ENCODE measurements at regions not wholly inside any gene's neighbourhood (a gene's known extent, or its start where the extent isn't known, plus 50 kb on each side); places are given as distances from the start of the nearest gene placed in this dataset.

- Histone ChIP-seq H2BK120ac (ENCODE audit: low read depth, low read length) (no peak overlapping the region), H3K4ac (ENCODE audit: low read length) (no peak overlapping the region), H3K4me3 (ENCODE audit: low read length in 2 of 2) (no peak overlapping the region), H3K36me3 (replicated peaks in 1 of 2; ENCODE audit: control insufficient read depth in 2 of 2, insufficient read depth in 2 of 2, low read length in 2 of 2) (no peaks in the 10 kb centered on the region), H3K18ac (ENCODE audit: low read length) (no peak overlapping the region), H3K4me1 (ENCODE audit: control insufficient read depth in 2 of 2, insufficient read depth in 1 of 2, low read depth in 1 of 2, low read length in 2 of 2) (no peaks in the 10 kb centered on the region), H3K14ac (ENCODE audit: low read length) (no peak overlapping the region), H3K79me1 (ENCODE audit: low read depth, low read length) (no peaks in the 10 kb centered on the region), H4K91ac (ENCODE audit: low read depth, low read length, poor library complexity) (no peak overlapping the region), H3K27ac (replicated peaks; ENCODE audit: low read length) (no peak overlapping the region), H3K4me2 (ENCODE audit: insufficient read depth, low read length, poor library complexity, severe bottlenecking) (no peak overlapping the region), H2BK5ac (ENCODE audit: low read length) (no peak overlapping the region), H3K9me3 (replicated peaks in 1 of 2; ENCODE audit: control insufficient read depth in 2 of 2, insufficient read depth in 1 of 2, low read depth in 1 of 2, low read length in 2 of 2) (no peaks in the 10 kb centered on the region), H2BK12ac (ENCODE audit: low read length) (no peak overlapping the region), H3K9ac (ENCODE audit: low read depth, low read length, poor library complexity) (no peak overlapping the region), H3K23ac (ENCODE audit: low read depth, low read length, poor library complexity) (no peak overlapping the region), H4K8ac (ENCODE audit: low read depth, low read length) (no peak overlapping the region), H3K27me3 (ENCODE audit: control insufficient read depth in 3 of 3, insufficient read depth in 3 of 3, low read depth in 1 of 3, low read length in 3 of 3) (peaks cover 0 to 3% (median 0%) of the 10 kb centered on the region in 3 experiments), H2BK15ac (ENCODE audit: low read length) (no peak overlapping the region), H2AFZ (ENCODE audit: low read length) (no peak overlapping the region), H2AK5ac (ENCODE audit: low read depth, low read length) (no peak overlapping the region)
- no peak for DNase-seq (ENCODE audit: low spot score)
- WGBS, 2 donors (ENCODE audit: extremely low coverage in 2 of 2, insufficient read length in 2 of 2, insufficient replicate concordance in 1 of 2) = no CpG with 5 or more reads among the region's 1 CpG
Observed at GRCh38 chr4:96326846-96327245, 487.0 kb downstream of the PDHA2 start.

GRCh38 chr4:96342196-96342595 lies 502.3 kb downstream of the PDHA2 start:
- Histone ChIP-seq H3K18ac (ENCODE audit: low read length) (no peak overlapping the region), H3K4me2 (ENCODE audit: insufficient read depth, low read length, poor library complexity, severe bottlenecking) (no peak overlapping the region), H3K4me1 (ENCODE audit: control insufficient read depth in 2 of 2, insufficient read depth in 1 of 2, low read depth in 1 of 2, low read length in 2 of 2) (no peaks in the 10 kb centered on the region), H4K8ac (ENCODE audit: low read depth, low read length) (no peak overlapping the region), H3K36me3 (replicated peaks in 1 of 2; ENCODE audit: control insufficient read depth in 2 of 2, insufficient read depth in 2 of 2, low read length in 2 of 2) (no peaks in the 10 kb centered on the region), H3K79me1 (ENCODE audit: low read depth, low read length) (no peaks in the 10 kb centered on the region), H3K14ac (ENCODE audit: low read length) (no peak overlapping the region), H2AFZ (ENCODE audit: low read length) (no peak overlapping the region), H3K9me3 (replicated peaks in 1 of 2; ENCODE audit: control insufficient read depth in 2 of 2, insufficient read depth in 1 of 2, low read depth in 1 of 2, low read length in 2 of 2) (no peaks in the 10 kb centered on the region), H3K4ac (ENCODE audit: low read length) (no peak overlapping the region), H4K91ac (ENCODE audit: low read depth, low read length, poor library complexity) (no peak overlapping the region), H2BK15ac (ENCODE audit: low read length) (no peak overlapping the region), H3K4me3 (ENCODE audit: low read length in 2 of 2) (no peak overlapping the region), H3K9ac (ENCODE audit: low read depth, low read length, poor library complexity) (no peak overlapping the region), H2BK120ac (ENCODE audit: low read depth, low read length) (no peak overlapping the region), H2BK5ac (ENCODE audit: low read length) (no peak overlapping the region), H2AK5ac (ENCODE audit: low read depth, low read length) (no peak overlapping the region), H2BK12ac (ENCODE audit: low read length) (no peak overlapping the region), H3K27ac (replicated peaks; ENCODE audit: low read length) (no peak overlapping the region), H3K23ac (ENCODE audit: low read depth, low read length, poor library complexity) (no peak overlapping the region), H3K27me3 (ENCODE audit: control insufficient read depth in 3 of 3, insufficient read depth in 3 of 3, low read depth in 1 of 3, low read length in 3 of 3) (no peaks in the 10 kb centered on the region)
- WGBS, 2 donors (ENCODE audit: extremely low coverage in 2 of 2, insufficient read length in 2 of 2, insufficient replicate concordance in 1 of 2) = no CpG with 5 or more reads among the region's 1 CpG
- DNase-seq (ENCODE audit: low spot score) = no peak

DNA sequence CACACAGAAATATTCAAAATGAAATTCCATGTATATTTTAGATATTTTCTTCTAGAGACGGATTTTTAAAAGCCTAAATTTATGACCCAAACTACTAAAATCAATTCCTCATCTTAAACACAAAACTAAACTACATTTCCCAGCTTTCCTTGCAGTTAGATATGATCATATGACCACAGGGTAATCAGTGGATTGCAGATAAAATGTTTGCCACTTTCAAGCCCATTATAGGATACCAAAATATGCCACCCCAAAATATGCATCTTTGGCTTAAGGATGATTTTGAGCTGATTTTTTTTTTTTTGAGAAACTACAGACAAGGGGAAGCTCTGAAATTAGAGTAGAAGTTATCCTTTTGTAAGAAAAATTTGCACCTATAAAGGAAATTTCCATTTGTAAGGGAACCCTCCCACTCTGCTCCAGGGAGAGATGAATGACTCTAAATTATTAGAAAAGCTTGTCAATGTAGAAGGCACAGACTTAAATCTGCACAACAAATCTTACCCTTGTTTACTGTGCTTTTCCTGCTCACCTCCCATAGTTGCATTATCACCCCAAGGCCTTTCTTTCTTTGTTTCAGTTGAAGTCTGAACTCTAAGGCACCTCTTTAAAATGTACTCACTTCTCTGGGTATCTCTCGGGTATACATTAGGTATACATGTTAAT lies 503.0 kb downstream of the PDHA2 start:
- no peak overlapping the region for H3K18ac ChIP-seq (ENCODE audit: low read length)

GRCh38 chr4:96343836-96344235 lies 503.9 kb downstream of the PDHA2 start:
- Histone ChIP-seq H3K4me1 (ENCODE audit: control insufficient read depth in 2 of 2, insufficient read depth in 1 of 2, low read depth in 1 of 2, low read length in 2 of 2) (no peaks in the 10 kb centered on the region), H3K4ac (ENCODE audit: low read length) (no peak overlapping the region), H2BK12ac (ENCODE audit: low read length) (no peak overlapping the region), H3K23ac (ENCODE audit: low read depth, low read length, poor library complexity) (no peak overlapping the region), H2BK120ac (ENCODE audit: low read depth, low read length) (no peak overlapping the region), H2BK5ac (ENCODE audit: low read length) (no peak overlapping the region), H3K14ac (ENCODE audit: low read length) (no peak overlapping the region), H3K4me3 (ENCODE audit: low read length in 2 of 2) (no peak overlapping the region), H2BK15ac (ENCODE audit: low read length) (no peak overlapping the region), H3K27me3 (ENCODE audit: control insufficient read depth in 3 of 3, insufficient read depth in 3 of 3, low read depth in 1 of 3, low read length in 3 of 3) (no peaks in the 10 kb centered on the region), H3K27ac (replicated peaks; ENCODE audit: low read length) (no peak overlapping the region), H2AK5ac (ENCODE audit: low read depth, low read length) (no peak overlapping the region), H3K4me2 (ENCODE audit: insufficient read depth, low read length, poor library complexity, severe bottlenecking) (no peak overlapping the region), H2AFZ (ENCODE audit: low read length) (no peak overlapping the region), H3K36me3 (replicated peaks in 1 of 2; ENCODE audit: control insufficient read depth in 2 of 2, insufficient read depth in 2 of 2, low read length in 2 of 2) (no peaks in the 10 kb centered on the region), H3K9me3 (replicated peaks in 1 of 2; ENCODE audit: control insufficient read depth in 2 of 2, insufficient read depth in 1 of 2, low read depth in 1 of 2, low read length in 2 of 2) (no peaks in the 10 kb centered on the region), H3K79me1 (ENCODE audit: low read depth, low read length) (no peaks in the 10 kb centered on the region), H3K9ac (ENCODE audit: low read depth, low read length, poor library complexity) (no peak overlapping the region), H3K18ac (ENCODE audit: low read length) (no peak overlapping the region), H4K91ac (ENCODE audit: low read depth, low read length, poor library complexity) (no peak overlapping the region), H4K8ac (ENCODE audit: low read depth, low read length) (no peak overlapping the region)
- DNase-seq (ENCODE audit: low spot score) = no peak

More for the DNA sequence above, 503.0 kb downstream of the PDHA2 start:
- no peak overlapping the region for H3K23ac ChIP-seq (ENCODE audit: low read depth, low read length, poor library complexity)
- H4K8ac ChIP-seq (ENCODE audit: low read depth, low read length) = no peak overlapping the region
- H3K4me3 ChIP-seq (ENCODE audit: low read length in 2 of 2) = no peak overlapping the region
- H3K9me3 ChIP-seq (replicated peaks in 1 of 2; ENCODE audit: control insufficient read depth in 2 of 2, insufficient read depth in 1 of 2, low read depth in 1 of 2, low read length in 2 of 2) = no peaks in the 10 kb centered on the region
- no CpG with 5 or more reads among the region's 2 CpGs for WGBS, 2 donors (ENCODE audit: extremely low coverage in 2 of 2, insufficient read length in 2 of 2, insufficient replicate concordance in 1 of 2)
- no peak overlapping the region for H2AK5ac ChIP-seq (ENCODE audit: low read depth, low read length)
- H3K9ac ChIP-seq (ENCODE audit: low read depth, low read length, poor library complexity) = no peak overlapping the region
- no peak overlapping the region for H2BK120ac ChIP-seq (ENCODE audit: low read depth, low read length)
- DNase-seq (ENCODE audit: low spot score) = no peak
- peak overlapping the region; percentile 76 for H2AFZ ChIP-seq (ENCODE audit: low read length)
- H3K14ac ChIP-seq (ENCODE audit: low read length) = no peak overlapping the region
- H3K4ac ChIP-seq (ENCODE audit: low read length) = no peak overlapping the region
- no peaks in the 10 kb centered on the region for H3K79me1 ChIP-seq (ENCODE audit: low read depth, low read length)
- no peak overlapping the region for H3K4me2 ChIP-seq (ENCODE audit: insufficient read depth, low read length, poor library complexity, severe bottlenecking)
- no peak overlapping the region for H3K27ac ChIP-seq (replicated peaks; ENCODE audit: low read length)
- H3K27me3 ChIP-seq (ENCODE audit: control insufficient read depth in 3 of 3, insufficient read depth in 3 of 3, low read depth in 1 of 3, low read length in 3 of 3) = no peaks in the 10 kb centered on the region
- H2BK5ac ChIP-seq (ENCODE audit: low read length) = no peak overlapping the region
- H2BK12ac ChIP-seq (ENCODE audit: low read length) = no peak overlapping the region
- no peaks in the 10 kb centered on the region for H3K4me1 ChIP-seq (ENCODE audit: control insufficient read depth in 2 of 2, insufficient read depth in 1 of 2, low read depth in 1 of 2, low read length in 2 of 2)
- H4K91ac ChIP-seq (ENCODE audit: low read depth, low read length, poor library complexity) = no peak overlapping the region
- H3K36me3 ChIP-seq (replicated peaks in 1 of 2; ENCODE audit: control insufficient read depth in 2 of 2, insufficient read depth in 2 of 2, low read length in 2 of 2) = no peaks in the 10 kb centered on the region
- H2BK15ac ChIP-seq (ENCODE audit: low read length) = no peak overlapping the region
